Endodermal cell (in vitro differentiated cells): ENCODE measurements at regions not wholly inside any gene's neighbourhood (a gene's known extent, or its start where the extent isn't known, plus 50 kb on each side); places are given as distances from the start of the nearest gene placed in this dataset.

ENCODE experiments used
- DNase-seq: peaks from one replicate; pipeline ENCODE4 v3.0.0-alpha.2; 2017
- H3K27ac ChIP-seq: 2 replicates; pipeline ENCODE4 v1.5.1; 2013; ENCODE audit warnings: mild to moderate bottlenecking, low read depth, low read length, moderate library complexity
- H3K27me3 ChIP-seq: 2 replicates; pipeline ENCODE4 v1.6.1; 2013; ENCODE audit warnings: mild to moderate bottlenecking, low read length, moderate library complexity; ENCODE audit not compliant: insufficient read depth, control insufficient read depth, poor library complexity, severe bottlenecking
- H3K36me3 ChIP-seq: 2 replicates; pipeline ENCODE4 v1.7.0; 2013; ENCODE audit warnings: mild to moderate bottlenecking, low read length, moderate library complexity; ENCODE audit not compliant: control insufficient read depth, insufficient read depth
- H3K4me1 ChIP-seq: one replicate; pipeline ENCODE4 v1.7.0; 2013; ENCODE audit warnings: low read length; ENCODE audit not compliant: control insufficient read depth, insufficient read depth
- H3K4me3 ChIP-seq: 2 replicates; pipeline ENCODE4 v1.5.1; 2013; ENCODE audit warnings: mild to moderate bottlenecking, low read length, moderate library complexity
- H3K9ac ChIP-seq: 2 replicates; pipeline ENCODE4 v1.6.1; 2013; ENCODE audit warnings: mild to moderate bottlenecking, low read length, moderate library complexity; ENCODE audit not compliant: poor library complexity, severe bottlenecking; ENCODE audit errors: extremely low read depth
- H3K9me3 ChIP-seq: 2 replicates; pipeline ENCODE4 v1.6.1; 2013; ENCODE audit warnings: mild to moderate bottlenecking, low read length, moderate library complexity; ENCODE audit not compliant: control insufficient read depth
- H3K27ac Mint-ChIP-seq: 2 replicates; pipeline ENCODE4 v1.8.0; 2020; ENCODE audit warnings: mixed read lengths
- H3K27me3 Mint-ChIP-seq: 2 replicates; pipeline ENCODE4 v1.8.0; 2021; ENCODE audit warnings: mild to moderate bottlenecking, mixed read lengths; ENCODE audit not compliant: insufficient read depth
- H3K36me3 Mint-ChIP-seq: 2 replicates; pipeline ENCODE4 v1.8.0; 2020; ENCODE audit warnings: low read depth, mixed read lengths
- H3K4me1 Mint-ChIP-seq: 2 replicates; pipeline ENCODE4 v1.8.0; 2020; ENCODE audit warnings: mixed read lengths
- H3K4me3 Mint-ChIP-seq: 2 replicates; pipeline ENCODE4 v1.8.0; 2020; ENCODE audit warnings: mild to moderate bottlenecking, moderate library complexity, mixed read lengths
- H3K9me3 Mint-ChIP-seq: 2 replicates; pipeline ENCODE4 v1.8.0; 2020; ENCODE audit warnings: mild to moderate bottlenecking, mixed read lengths
- WGBS, 2 experiments: methylation state at CpG; one replicate each; pipeline versions ENCODE4 v1.1.5 to v1.1.7; 2013; ENCODE audit warnings: missing lambda C conversion rate in 2 of 2, mixed read lengths in 1 of 2; ENCODE audit not compliant: insufficient coverage in 1 of 2, insufficient read length in 1 of 2; 5-methylcytosine and 5-hydroxymethylcytosine counted together
- TF ChIP-seq, protein P1 (sequence below): fragments of 200-600 bp; sonication (generic); conservative IDR thresholded peaks from 2 replicates; pipeline ENCODE4 v1.5.0; 2021; ENCODE audit warnings: antibody characterized with exemption, mild to moderate bottlenecking

DNA sequence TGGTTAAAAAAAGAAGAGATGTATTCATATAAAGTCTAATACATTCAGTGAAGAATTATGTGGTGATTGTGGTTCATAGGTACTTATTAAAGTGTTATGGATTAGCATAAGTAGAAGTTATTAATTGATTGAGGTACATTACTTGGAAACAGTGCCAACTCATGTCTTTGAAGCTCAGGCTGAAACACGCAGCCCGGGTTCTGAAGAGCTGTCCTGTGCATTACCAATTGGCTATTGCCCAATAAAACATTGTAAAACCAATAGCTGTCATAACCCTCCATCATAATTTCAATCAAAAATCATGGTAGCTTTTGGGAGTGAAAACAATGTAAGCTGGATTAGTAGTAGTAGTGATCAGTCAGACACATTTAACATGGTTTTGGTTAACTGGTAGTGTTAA, 560.1 kb downstream of the MCTP2 start:
- H3K4me3 Mint-ChIP-seq, result no peak overlapping the region

DNA sequence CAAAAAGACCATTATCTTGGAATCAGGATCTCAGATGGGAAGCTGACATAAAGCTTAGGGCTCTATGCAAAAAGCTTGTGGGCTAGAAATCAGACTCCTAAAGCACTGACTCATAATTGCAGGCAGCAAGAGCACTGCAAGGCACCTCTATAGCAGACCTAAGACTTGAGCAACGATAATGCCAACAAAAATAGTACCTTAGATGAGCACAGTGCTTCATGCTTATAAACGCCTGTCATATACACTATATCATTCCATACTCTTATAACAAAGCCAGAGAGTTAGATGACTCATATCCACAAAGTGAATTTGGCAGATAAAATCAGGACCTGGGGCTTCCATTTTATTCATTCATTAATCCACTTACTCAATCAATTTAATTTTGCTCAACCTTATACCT, 560.8 kb downstream of the MCTP2 start:
- no peaks in the 10 kb centered on the region for H3K36me3 ChIP-seq
- no peak overlapping the region for H3K27ac ChIP-seq
- no peak overlapping the region for H3K4me3 ChIP-seq
- no peaks in the 10 kb centered on the region for H3K4me1 ChIP-seq
- no peak for DNase-seq
- TF ChIP-seq, protein P1, sequence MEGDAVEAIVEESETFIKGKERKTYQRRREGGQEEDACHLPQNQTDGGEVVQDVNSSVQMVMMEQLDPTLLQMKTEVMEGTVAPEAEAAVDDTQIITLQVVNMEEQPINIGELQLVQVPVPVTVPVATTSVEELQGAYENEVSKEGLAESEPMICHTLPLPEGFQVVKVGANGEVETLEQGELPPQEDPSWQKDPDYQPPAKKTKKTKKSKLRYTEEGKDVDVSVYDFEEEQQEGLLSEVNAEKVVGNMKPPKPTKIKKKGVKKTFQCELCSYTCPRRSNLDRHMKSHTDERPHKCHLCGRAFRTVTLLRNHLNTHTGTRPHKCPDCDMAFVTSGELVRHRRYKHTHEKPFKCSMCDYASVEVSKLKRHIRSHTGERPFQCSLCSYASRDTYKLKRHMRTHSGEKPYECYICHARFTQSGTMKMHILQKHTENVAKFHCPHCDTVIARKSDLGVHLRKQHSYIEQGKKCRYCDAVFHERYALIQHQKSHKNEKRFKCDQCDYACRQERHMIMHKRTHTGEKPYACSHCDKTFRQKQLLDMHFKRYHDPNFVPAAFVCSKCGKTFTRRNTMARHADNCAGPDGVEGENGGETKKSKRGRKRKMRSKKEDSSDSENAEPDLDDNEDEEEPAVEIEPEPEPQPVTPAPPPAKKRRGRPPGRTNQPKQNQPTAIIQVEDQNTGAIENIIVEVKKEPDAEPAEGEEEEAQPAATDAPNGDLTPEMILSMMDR, result no peak
- no peak overlapping the region for H3K27ac Mint-ChIP-seq
- no peak overlapping the region for H3K9ac ChIP-seq
- 91% methylated on average over 2 of the region's 2 CpGs; no CpG with 5 or more reads in 1 of the 2 experiments for WGBS, 2 experiments
- no peaks in the 10 kb centered on the region for H3K9me3 Mint-ChIP-seq
- no peaks in the 10 kb centered on the region for H3K36me3 Mint-ChIP-seq
- H3K9me3 ChIP-seq, result no peaks in the 10 kb centered on the region
- no peaks in the 10 kb centered on the region for H3K27me3 ChIP-seq
- H3K4me1 Mint-ChIP-seq, result peaks cover 23% of the 10 kb centered on the region
- no peak overlapping the region for H3K4me3 Mint-ChIP-seq
- no peaks in the 10 kb centered on the region for H3K27me3 Mint-ChIP-seq

More for the DNA sequence above, 560.1 kb downstream of the MCTP2 start:
- DNase-seq, result no peak
- Histone ChIP-seq H3K9me3 (no peaks in the 10 kb centered on the region), H3K4me3 (no peak overlapping the region), H3K36me3 (no peaks in the 10 kb centered on the region), H3K27ac (no peak overlapping the region), H3K4me1 (no peaks in the 10 kb centered on the region), H3K9ac (no peak overlapping the region), H3K27me3 (no peaks in the 10 kb centered on the region)
- WGBS, 2 experiments, result 70 to 100% methylated on average over 2 of the region's 2 CpGs
- Mint-ChIP-seq H3K4me1 (peaks cover 23% of the 10 kb centered on the region), H3K9me3 (no peaks in the 10 kb centered on the region), H3K27ac (no peak overlapping the region), H3K36me3 (no peaks in the 10 kb centered on the region), H3K27me3 (no peaks in the 10 kb centered on the region)
- TF ChIP-seq, protein P1, result no peak

DNA sequence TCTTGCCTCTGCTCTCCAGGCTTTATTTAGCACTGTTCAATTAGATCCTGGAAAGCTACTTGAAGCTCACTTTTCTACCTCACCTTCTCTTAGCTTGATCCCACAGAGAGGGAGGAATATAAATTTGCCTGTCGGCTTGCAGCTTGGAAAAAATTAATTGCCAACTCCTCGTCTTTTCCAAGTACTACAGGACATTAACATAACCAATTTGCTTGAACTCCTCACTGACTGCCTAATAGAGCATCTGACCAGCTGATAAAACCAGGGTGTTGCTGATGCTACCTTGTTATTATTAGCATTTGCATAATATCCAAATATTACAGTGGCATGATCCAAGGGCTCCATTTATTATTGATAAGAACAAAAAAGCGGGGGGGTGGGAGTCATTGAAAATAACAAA, 561.8 kb downstream of the MCTP2 start:
- no peaks in the 10 kb centered on the region for H3K27me3 Mint-ChIP-seq
- H3K4me3 Mint-ChIP-seq, result no peak overlapping the region
- no peaks in the 10 kb centered on the region for H3K36me3 Mint-ChIP-seq
- DNase-seq, result no peak
- no peaks in the 10 kb centered on the region for H3K4me1 ChIP-seq
- H3K9me3 Mint-ChIP-seq, result peaks cover 6% of the 10 kb centered on the region
- WGBS, 2 experiments, result 85 to 88% methylated on average over 3 of the region's 3 CpGs
- no peak overlapping the region for H3K4me3 ChIP-seq
- peaks cover 3% of the 10 kb centered on the region for H3K9me3 ChIP-seq
- H3K27ac Mint-ChIP-seq, result no peak overlapping the region
- H3K9ac ChIP-seq, result no peak overlapping the region
- no peak overlapping the region for H3K27ac ChIP-seq
- peaks cover 23% of the 10 kb centered on the region for H3K4me1 Mint-ChIP-seq
- no peaks in the 10 kb centered on the region for H3K36me3 ChIP-seq
- TF ChIP-seq, protein P1, result no peak
- H3K27me3 ChIP-seq, result no peaks in the 10 kb centered on the region
